SJSA1 (cell line): ENCODE measurements at regions not wholly inside any gene's neighbourhood (a gene's known extent, or its start where the extent isn't known, plus 50 kb on each side); places are given as distances from the start of the nearest gene placed in this dataset.

ENCODE experiments used
- DNase-seq, 2 experiments: peaks; one replicate each; pipeline ENCODE4 v3.0.0-alpha.2; 2015 to 2020; ENCODE audit warnings: low spot score in 2 of 2, low read depth in 1 of 2
- H3K27ac ChIP-seq: fragments of 250-450 bp; sonication (Bioruptor Pico); 2 replicates; pipeline ENCODE4 v1.5.1; 2020; ENCODE audit warnings: mild to moderate bottlenecking, moderate library complexity
- H3K27me3 ChIP-seq: fragments of 250-450 bp; sonication (Bioruptor Pico); replicated peaks from 2 replicates; pipeline ENCODE4 v1.5.1; 2020; ENCODE audit warnings: mild to moderate bottlenecking, moderate library complexity
- H3K36me3 ChIP-seq: fragments of 250-450 bp; sonication (Bioruptor Pico); 2 replicates; pipeline ENCODE4 v1.5.1; 2020; ENCODE audit warnings: mild to moderate bottlenecking
- H3K4me1 ChIP-seq: fragments of 250-450 bp; sonication (Bioruptor Pico); replicated peaks from 2 replicates; pipeline ENCODE4 v1.6.1; 2021; ENCODE audit warnings: mild to moderate bottlenecking
- H3K4me3 ChIP-seq: fragments of 250-450 bp; sonication (Bioruptor Pico); 2 replicates; pipeline ENCODE4 v1.5.1; 2020; ENCODE audit warnings: mild to moderate bottlenecking
- H3K9me3 ChIP-seq: fragments of 250-450 bp; sonication (Bioruptor Pico); replicated peaks from 2 replicates; pipeline ENCODE4 v1.5.1; 2020; ENCODE audit warnings: mild to moderate bottlenecking

DNA sequence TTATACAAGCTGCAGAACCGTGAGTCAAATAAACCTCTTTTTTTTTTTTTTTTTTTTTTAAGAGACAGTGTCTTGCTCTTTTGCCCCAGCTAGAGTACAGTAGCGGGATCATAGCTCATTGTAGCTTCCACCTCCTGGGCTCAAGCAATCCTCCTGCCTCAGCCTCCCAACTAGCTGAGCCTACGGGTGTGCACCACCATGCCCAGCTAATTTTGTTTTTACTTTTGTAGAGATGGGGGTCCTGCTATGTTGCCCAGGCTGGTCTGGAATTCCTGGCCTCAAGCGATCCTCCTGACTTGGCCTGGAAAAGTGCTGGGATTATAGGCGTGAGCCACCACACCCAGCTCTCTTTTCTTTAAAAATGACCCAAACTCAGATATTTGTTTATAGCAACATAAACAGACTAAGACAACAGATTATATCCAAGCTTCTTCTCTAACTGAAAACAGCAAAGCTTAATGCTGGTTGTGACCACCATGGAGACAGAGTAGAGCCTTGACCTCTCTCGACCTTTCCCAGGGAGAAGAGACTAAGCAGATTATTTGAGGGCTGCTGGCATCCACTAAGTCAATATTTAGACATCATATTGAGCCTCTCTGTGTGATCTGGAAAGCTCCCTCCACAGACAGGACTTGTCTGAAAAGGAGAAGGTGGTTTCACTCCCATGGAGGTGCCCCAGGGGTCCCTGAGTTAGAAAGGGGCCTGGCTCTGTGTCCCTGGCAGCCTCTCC is 150.0 kb downstream of the KCTD15 start:
- no peaks in the 10 kb centered on the region for H3K27me3 ChIP-seq
- no peaks in the 10 kb centered on the region for H3K36me3 ChIP-seq
- H3K27ac ChIP-seq: no peak overlapping the region
- DNase-seq: peak in 1 of 2 experiments; percentile 10
- H3K4me3 ChIP-seq: no peak overlapping the region
- H3K9me3 ChIP-seq: no peaks in the 10 kb centered on the region
- no peaks in the 10 kb centered on the region for H3K4me1 ChIP-seq

DNA sequence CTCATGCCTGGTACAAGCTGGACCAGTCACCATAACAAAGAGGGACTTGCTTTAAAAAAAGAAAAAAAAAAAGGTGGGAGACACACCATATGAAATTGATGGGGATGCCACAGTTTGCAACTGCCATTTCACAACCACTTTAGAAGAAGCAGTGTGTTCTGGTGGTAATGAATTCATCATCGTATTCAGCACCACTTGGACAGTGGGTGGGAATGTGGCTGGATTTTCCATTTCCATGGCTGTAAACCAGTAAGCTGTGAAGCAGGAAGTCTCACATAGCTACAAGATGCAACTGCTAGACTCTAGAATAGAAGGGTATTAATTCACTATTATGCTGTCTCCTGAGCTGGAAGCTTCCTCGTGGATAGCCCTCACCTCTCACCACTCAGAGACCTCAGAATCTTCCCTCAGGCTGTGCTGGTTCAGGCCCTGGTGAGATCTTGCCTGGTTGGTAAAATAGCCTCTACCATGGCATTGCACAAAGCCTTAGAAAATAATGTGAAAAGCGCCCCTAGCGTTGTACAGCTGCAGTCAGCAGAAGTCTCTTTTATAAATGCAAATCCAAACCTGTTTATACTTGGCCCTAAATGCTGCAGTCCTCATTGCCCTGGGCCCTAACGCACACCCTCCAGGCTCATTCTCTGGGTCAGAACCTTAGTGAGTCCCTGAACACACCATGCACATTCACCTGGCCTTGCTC is 150.7 kb downstream of the KCTD15 start:
- peak in 1 of 2 experiments; percentile 2 for DNase-seq
- H3K27ac ChIP-seq: no peak overlapping the region
- no peaks in the 10 kb centered on the region for H3K9me3 ChIP-seq
- H3K4me1 ChIP-seq: no peaks in the 10 kb centered on the region
- H3K27me3 ChIP-seq: no peaks in the 10 kb centered on the region
- no peak overlapping the region for H3K4me3 ChIP-seq
- H3K36me3 ChIP-seq: no peaks in the 10 kb centered on the region

DNA sequence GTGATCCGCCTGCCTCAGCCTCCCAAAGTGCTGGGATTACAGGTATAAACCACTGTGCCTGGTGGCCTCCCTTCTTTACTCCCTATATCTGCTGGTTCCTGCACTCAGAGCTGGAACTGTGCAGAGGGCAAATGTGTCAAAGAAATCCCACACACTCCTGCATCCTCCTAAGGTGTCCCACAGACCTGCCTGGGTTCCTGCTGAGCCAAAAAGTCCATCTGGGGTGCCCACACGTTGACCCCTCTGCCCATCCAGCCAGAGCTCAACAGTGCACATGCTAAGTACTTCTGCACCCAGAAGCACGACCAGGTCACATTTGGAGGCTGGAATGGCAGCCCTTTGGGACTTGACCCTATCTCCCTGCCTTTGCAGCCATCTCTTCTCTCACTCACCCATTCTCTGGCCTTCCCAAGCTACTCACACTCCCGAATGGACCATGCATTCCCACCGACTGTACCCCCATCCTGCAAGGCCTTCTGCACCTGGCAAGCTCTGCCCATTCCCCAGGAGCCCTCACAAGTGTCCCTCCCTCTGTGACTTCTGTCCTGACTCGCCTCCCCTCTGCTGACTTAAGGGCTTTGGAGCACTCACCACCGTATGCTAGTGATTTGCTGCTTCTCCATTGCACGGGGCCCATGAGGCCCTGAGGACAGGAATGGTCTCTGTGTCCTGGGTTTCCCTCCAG is 152.1 kb downstream of the KCTD15 start:
- peak in 1 of 2 experiments; percentile 27 for DNase-seq
- Histone ChIP-seq H3K27ac (no peak overlapping the region), H3K36me3 (no peaks in the 10 kb centered on the region), H3K27me3 (no peaks in the 10 kb centered on the region), H3K9me3 (no peaks in the 10 kb centered on the region), H3K4me1 (no peaks in the 10 kb centered on the region), H3K4me3 (no peak overlapping the region)

DNA sequence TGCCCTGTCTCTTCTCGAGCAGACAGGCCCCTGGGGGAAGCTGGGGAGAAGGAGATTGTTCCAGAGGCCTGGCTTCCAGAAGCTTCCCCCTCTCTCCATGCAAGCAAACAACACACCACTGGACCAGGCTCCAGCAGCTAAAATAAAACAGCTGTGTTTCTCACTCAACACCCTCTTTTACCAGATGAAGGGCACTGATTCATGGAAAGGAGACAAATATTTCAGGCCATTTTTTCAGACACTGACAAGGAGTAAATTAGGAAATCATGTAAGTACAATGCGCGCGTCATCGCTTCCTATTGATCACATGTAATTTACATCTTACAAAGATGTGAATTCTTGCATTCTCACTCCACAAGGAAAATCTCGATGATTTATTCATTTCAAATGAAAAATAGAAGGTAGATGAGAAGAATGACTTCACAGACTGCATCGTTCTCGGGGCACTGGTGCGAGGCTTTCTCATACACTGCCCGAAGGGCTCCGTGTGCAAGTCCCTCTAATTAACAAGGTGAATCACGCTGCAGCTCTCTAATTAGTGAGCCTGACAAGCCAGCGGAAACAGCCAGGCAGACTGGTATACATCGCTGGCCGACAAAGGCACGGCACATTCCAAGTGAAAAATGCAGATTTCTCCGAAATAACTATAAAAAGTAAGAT is 153.6 kb downstream of the KCTD15 start:
- no peak overlapping the region for H3K4me3 ChIP-seq

DNA sequence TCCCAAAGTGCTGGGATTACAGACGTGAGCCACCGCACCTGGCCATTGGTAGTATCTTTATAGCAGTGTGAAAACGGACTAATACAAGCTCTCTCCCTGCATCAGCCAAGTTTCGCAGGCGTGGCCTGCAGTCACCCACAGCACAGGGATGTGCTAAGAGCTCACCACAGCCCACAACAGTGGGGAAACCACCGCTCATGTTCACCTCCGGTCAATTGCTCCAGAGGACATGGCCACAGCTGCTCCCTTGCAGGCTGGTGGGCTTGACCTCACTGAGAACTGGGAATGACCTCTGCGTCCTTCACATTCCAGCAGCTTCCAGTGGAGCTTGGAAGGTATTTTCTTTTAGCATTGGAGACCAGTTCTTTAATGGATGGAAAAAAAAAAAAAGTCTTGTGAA is 156.4 kb downstream of the KCTD15 start:
- H3K36me3 ChIP-seq: no peaks in the 10 kb centered on the region
- no peak overlapping the region for H3K4me3 ChIP-seq
- no peaks in the 10 kb centered on the region for H3K27me3 ChIP-seq
- H3K9me3 ChIP-seq: no peaks in the 10 kb centered on the region
- DNase-seq: peak in 1 of 2 experiments; percentile 18
- H3K4me1 ChIP-seq: no peaks in the 10 kb centered on the region
- no peak overlapping the region for H3K27ac ChIP-seq

More for the DNA sequence above, 153.6 kb downstream of the KCTD15 start:
- H3K4me1 ChIP-seq: no peaks in the 10 kb centered on the region
- H3K27ac ChIP-seq: no peak overlapping the region
- H3K36me3 ChIP-seq: no peaks in the 10 kb centered on the region
- DNase-seq: peak in 1 of 2 experiments; percentile 9
- H3K9me3 ChIP-seq: no peaks in the 10 kb centered on the region
- no peaks in the 10 kb centered on the region for H3K27me3 ChIP-seq

DNA sequence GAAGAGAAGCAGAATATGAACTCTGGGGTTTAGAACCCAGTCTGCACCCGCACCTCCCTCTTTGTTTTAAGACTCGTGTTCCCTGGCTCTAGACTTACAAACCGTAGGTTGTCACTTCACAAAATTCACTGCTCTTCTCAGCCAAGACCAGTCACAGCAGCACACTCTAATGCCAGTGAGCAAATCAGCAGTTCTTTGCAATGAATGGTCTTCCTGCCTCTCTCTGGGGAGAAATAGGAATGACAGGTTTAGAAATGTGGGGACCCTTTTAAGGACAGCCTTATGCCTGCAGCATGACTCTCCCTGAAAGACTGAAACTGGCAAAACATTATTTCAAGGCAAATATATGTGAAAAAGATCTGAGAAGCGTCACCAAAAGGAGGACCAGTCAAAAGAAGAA is 156.9 kb downstream of the KCTD15 start:
- no peaks in the 10 kb centered on the region for H3K36me3 ChIP-seq
- H3K27ac ChIP-seq: no peak overlapping the region
- DNase-seq: no peak
- H3K27me3 ChIP-seq: no peaks in the 10 kb centered on the region
- no peak overlapping the region for H3K4me3 ChIP-seq
- H3K9me3 ChIP-seq: no peaks in the 10 kb centered on the region
- no peaks in the 10 kb centered on the region for H3K4me1 ChIP-seq

DNA sequence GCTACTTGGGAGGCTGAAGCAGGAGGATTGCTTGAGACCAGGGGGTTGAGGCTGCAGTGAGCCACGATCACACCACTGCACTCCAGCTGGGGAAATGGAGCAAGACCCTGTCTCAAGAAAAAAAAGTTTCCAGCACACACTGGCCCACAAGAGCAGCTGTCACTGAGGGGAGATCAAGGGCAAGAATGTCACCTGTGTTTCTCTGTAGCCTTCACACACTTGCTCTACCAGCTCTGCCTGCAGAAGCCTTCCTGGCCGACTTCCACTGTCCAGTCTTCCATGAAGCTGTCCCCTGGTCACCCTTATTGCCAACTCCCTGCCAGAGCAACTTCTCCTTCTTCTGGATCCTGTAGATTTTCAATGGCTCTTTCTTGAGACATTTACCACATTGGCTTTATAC is 158.0 kb downstream of the KCTD15 start:
- no peak for DNase-seq
- Histone ChIP-seq H3K9me3 (no peaks in the 10 kb centered on the region), H3K27ac (no peak overlapping the region), H3K4me1 (no peaks in the 10 kb centered on the region), H3K36me3 (no peaks in the 10 kb centered on the region), H3K27me3 (no peaks in the 10 kb centered on the region), H3K4me3 (no peak overlapping the region)

DNA sequence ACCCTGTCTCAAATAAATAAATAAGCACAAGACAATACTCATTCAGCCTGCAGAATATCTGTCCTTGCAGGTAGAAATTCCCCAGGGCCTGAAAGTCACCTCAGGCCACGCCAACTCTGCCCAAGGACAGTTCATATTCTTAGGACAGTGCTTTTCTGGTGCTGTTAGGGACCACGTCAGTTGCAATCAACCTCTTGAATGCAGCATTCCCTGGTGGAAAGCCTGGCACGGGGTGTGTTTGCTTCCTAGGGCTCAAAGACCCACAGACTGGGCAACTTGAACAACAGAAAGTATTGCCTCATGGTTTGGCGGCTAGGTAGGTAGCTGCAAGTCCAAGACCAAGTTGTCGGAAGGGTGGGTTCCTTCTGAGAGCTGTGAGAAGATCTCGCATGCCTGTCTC is 160.3 kb downstream of the KCTD15 start:
- Histone ChIP-seq H3K4me1 (no peaks in the 10 kb centered on the region), H3K36me3 (no peaks in the 10 kb centered on the region), H3K27me3 (no peaks in the 10 kb centered on the region), H3K27ac (no peak overlapping the region), H3K4me3 (no peak overlapping the region), H3K9me3 (no peaks in the 10 kb centered on the region)
- peak in 1 of 2 experiments; percentile 22 for DNase-seq

DNA sequence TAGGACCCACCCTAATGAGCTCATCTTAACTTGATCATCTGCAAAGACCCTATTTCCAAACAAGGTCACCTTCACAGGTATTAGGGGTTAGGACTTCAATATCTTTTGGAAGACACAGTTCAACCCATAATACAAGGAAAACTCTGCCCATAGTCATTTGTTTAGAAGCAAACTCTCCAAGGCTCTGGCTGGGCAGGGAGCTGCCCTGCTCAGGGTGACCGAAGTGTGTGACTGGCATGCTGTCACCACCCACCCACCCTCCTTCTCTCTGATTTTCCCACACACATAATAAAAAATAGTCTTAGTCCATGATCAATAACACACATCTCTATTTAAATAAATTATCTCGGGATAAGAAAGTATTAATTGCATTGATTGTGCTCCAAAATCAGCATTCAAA is 161.1 kb downstream of the KCTD15 start:
- Histone ChIP-seq H3K27me3 (no peaks in the 10 kb centered on the region), H3K4me3 (no peak overlapping the region), H3K9me3 (no peaks in the 10 kb centered on the region), H3K4me1 (no peaks in the 10 kb centered on the region), H3K36me3 (no peaks in the 10 kb centered on the region), H3K27ac (no peak overlapping the region)
- peak in 1 of 2 experiments; percentile 14 for DNase-seq

DNA sequence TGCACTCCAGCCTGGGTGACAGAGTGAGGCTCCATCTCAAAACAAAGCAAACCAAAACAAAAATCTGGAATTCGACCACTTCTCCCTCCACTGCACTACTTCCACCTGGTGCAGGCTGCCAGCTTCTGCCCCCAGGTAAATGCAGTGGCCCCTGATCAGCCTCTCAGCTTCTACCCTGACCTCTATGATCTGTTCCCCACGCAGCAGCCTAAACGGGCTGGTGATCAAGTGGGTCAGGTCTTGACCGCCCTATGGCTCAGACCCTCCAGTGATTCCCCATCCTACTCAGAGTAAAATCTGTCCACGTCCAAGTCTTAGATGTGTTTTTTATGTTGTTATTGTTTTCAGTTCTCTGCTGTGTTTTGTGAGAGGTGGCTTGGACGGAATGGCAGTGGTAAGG is 163.9 kb downstream of the KCTD15 start:
- H3K27me3 ChIP-seq: no peaks in the 10 kb centered on the region
- H3K4me1 ChIP-seq: no peaks in the 10 kb centered on the region
- no peak for DNase-seq

DNA sequence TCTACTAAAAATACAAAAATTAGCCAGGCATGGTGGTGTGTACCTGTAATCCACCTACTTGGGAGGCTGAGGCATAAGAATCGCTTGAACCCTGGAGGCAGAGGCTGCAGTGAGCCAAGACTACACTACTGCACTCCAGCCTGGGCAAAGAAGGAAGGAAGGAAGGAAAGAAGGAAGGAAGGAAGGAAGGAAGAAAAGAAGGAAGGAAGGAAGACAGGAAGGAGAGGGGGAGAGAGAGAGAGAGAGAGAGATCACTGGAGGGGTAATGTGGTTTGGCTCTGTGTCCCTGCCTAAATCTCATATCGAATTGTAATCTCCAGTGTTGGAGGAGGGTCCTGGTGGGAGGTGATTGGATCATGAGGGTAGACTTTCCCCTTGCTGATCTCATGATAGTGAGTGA is 165.5 kb downstream of the KCTD15 start:
- H3K9me3 ChIP-seq: no peaks in the 10 kb centered on the region
- no peaks in the 10 kb centered on the region for H3K27me3 ChIP-seq
- no peak overlapping the region for H3K27ac ChIP-seq
- no peaks in the 10 kb centered on the region for H3K36me3 ChIP-seq
- H3K4me3 ChIP-seq: no peak overlapping the region
- no peaks in the 10 kb centered on the region for H3K4me1 ChIP-seq
- no peak for DNase-seq

More for the DNA sequence above, 163.9 kb downstream of the KCTD15 start:
- Histone ChIP-seq H3K4me3 (no peak overlapping the region), H3K9me3 (no peaks in the 10 kb centered on the region), H3K36me3 (no peaks in the 10 kb centered on the region), H3K27ac (no peak overlapping the region)

DNA sequence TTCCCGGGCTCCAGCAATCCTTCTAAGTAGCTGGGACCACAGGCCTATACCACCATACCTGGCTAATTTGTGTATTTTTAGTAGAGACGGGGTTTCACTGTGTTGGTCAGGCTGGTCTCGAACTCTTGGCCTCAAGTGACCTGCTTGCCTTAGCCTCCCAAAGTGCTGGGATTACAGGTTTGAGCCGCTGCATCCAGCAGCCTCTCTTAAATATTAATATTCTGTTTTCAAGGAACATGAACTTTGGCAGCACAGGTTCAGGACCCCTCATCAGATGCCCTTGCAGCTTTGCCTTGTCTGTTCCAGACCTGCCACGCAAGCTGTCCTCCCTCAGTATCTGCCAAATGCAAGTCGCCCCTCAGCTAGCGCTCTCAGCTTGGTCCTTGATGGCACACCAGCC is 166.8 kb downstream of the KCTD15 start:
- no peak for DNase-seq
- Histone ChIP-seq H3K27me3 (no peaks in the 10 kb centered on the region), H3K9me3 (no peaks in the 10 kb centered on the region), H3K27ac (no peak overlapping the region), H3K36me3 (no peaks in the 10 kb centered on the region), H3K4me1 (no peaks in the 10 kb centered on the region), H3K4me3 (no peak overlapping the region)

DNA sequence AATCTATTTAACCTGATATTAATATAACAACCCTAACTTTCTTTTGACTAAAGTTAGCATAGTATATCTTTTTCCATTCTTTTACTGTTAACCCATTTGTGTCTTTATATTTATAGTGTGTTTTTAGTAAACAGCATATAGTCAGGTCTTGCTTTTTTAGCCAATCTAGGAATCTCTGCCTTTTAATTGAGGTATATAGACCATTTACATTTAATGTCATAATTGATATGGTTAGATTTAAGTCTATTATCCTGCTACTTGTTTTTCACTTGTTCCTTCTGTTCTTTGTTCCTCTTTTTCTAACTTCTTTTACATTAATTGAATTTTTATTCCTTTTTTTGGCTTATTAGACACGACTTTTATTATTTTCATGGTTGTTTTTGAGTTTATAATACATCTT is 174.4 kb downstream of the KCTD15 start:
- Histone ChIP-seq H3K36me3 (no peaks in the 10 kb centered on the region), H3K4me1 (no peaks in the 10 kb centered on the region), H3K27ac (no peak overlapping the region), H3K27me3 (no peaks in the 10 kb centered on the region; the same call in 1 of the 2 replicates), H3K9me3 (no peaks in the 10 kb centered on the region), H3K4me3 (no peak overlapping the region)
- DNase-seq: no peak
